ENCODE measurements at regions not wholly inside any gene's neighbourhood (a gene's known extent, or its start where the extent isn't known, plus 50 kb on each side); places are given as distances from the start of the nearest gene placed in this dataset.

DNA sequence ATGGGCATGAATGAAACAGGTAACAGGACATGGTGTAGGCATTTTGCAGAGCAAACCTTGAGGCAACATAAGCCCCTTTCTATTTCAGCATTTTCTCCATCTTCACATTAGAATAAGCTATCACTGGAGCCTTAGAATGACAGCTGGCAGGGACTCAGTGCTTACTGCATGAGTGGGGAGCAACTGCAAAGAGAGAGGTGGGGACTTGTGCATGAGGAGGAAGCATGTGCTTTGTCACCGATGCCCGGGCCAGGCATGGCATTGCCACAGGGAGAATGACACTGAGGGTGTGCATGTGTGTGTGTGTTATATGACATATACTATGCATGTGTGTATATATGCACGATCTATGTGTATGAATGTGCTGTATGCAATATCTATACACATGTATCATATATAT lies 258.2 kb upstream of the RAB6C start (continued):
- TF ChIP-seq, protein P1, sequence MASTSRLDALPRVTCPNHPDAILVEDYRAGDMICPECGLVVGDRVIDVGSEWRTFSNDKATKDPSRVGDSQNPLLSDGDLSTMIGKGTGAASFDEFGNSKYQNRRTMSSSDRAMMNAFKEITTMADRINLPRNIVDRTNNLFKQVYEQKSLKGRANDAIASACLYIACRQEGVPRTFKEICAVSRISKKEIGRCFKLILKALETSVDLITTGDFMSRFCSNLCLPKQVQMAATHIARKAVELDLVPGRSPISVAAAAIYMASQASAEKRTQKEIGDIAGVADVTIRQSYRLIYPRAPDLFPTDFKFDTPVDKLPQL (IDR thresholded peaks at IDR 0.05; ENCODE audit: extremely low read depth, insufficient read length): no peak
- no peak for TF ChIP-seq POLR2G (IDR thresholded peaks at IDR 0.05; ENCODE audit: low read depth, low read length)
- no peak for TF ChIP-seq LARP7 (IDR thresholded peaks at IDR 0.05)
- no peak for TF ChIP-seq CCNT2 (IDR thresholded peaks at IDR 0.05; ENCODE audit: borderline replicate concordance, extremely low read depth, insufficient read length, low read depth, low read length)
- TF ChIP-seq KDM2B (CRISPR knock-in tag; IDR thresholded peaks at IDR 0.05): no peak

GRCh38 chr2:129721846-129722245 lies 257.6 kb upstream of the RAB6C start:
- Histone ChIP-seq H3K27me3 (ENCODE audit: control insufficient read depth in 2 of 2, insufficient read depth in 2 of 2, low read length in 2 of 2) (peaks cover 3 to 25% of the 10 kb centered on the region in 2 experiments; a peak in 4 of 5 replicates), H3K4me1 (replicated peaks in 1 of 2; ENCODE audit: control insufficient read depth in 2 of 2, insufficient read depth in 2 of 2, low read length in 2 of 2) (peaks cover 0 to 4% of the 10 kb centered on the region in 2 experiments; a peak in 1 of 5 replicates), H3K79me2 (ENCODE audit: control insufficient read depth, insufficient read depth, low read length) (no peaks in the 10 kb centered on the region), H3K36me3 (ENCODE audit: control insufficient read depth, insufficient read depth, low read length) (no peaks in the 10 kb centered on the region), H3K9me1 (ENCODE audit: control insufficient read depth, insufficient read depth, low read length) (peaks cover 3% of the 10 kb centered on the region), H3K9ac (ENCODE audit: insufficient read depth in 1 of 2, low read depth in 2 of 2, low read length in 2 of 2) (no peak overlapping the region), H3K4me3 (no peak overlapping the region), H4K20me1 (replicated peaks; ENCODE audit: control insufficient read depth, insufficient read depth, low read length) (no peaks in the 10 kb centered on the region), H3K27ac (ENCODE audit: extremely low read depth, low read depth, low read length) (no peak overlapping the region), H2AFZ (ENCODE audit: low read depth, low read length) (no peak overlapping the region), H3K9me3 (replicated peaks; ENCODE audit: control insufficient read depth, insufficient read depth, low read depth, low read length) (no peaks in the 10 kb centered on the region), H3K4me2 (ENCODE audit: insufficient read depth, low read length) (no peak overlapping the region)
- TF ChIP-seq E2F3 (CRISPR knock-in tag; IDR thresholded peaks at IDR 0.05) (no peak), CBFA2T2 (conservative IDR thresholded peaks at IDR 0.05) (no peak), PTTG1 (tag; IDR thresholded peaks at IDR 0.05; ENCODE audit: low read depth) (no peak), ZC3H4 (CRISPR knock-in tag; IDR thresholded peaks at IDR 0.05; ENCODE audit: borderline replicate concordance) (no peak), NR2F6 (CRISPR knock-in tag; IDR thresholded peaks at IDR 0.05) (no peak), SRSF3 (IDR thresholded peaks at IDR 0.05; ENCODE audit: insufficient read depth, low read length) (no peak), HDGF (IDR thresholded peaks at IDR 0.05) (no peak)
- TF ChIP-seq, protein P2, sequence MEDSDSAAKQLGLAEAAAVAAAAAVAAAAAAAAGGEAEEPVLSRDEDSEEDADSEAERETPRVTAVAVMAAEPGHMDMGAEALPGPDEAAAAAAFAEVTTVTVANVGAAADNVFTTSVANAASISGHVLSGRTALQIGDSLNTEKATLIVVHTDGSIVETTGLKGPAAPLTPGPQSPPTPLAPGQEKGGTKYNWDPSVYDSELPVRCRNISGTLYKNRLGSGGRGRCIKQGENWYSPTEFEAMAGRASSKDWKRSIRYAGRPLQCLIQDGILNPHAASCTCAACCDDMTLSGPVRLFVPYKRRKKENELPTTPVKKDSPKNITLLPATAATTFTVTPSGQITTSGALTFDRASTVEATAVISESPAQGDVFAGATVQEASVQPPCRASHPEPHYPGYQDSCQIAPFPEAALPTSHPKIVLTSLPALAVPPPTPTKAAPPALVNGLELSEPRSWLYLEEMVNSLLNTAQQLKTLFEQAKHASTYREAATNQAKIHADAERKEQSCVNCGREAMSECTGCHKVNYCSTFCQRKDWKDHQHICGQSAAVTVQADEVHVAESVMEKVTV (CRISPR knock-in tag; IDR thresholded peaks at IDR 0.05): no peak
- 2% methylated on average over 14 of the region's 15 CpGs for WGBS (ENCODE audit: insufficient coverage, low coverage, missing lambda C conversion rate)
- in situ Hi-C loops (cut with MboI) (no loop called here), intact Hi-C loops (cut with micrococcal nuclease) (no loop called here)
- ATAC-seq (no peak), FAIRE-seq (no peak), DNase-seq (ENCODE audit: extremely low read depth in 1 of 4, low spot score in 3 of 4) (peak in 2 of 4 experiments; percentile 20 to 22)
- ChIA-PET POLR2A (no interaction called here), CTCF (ENCODE audit: low intra/inter-chr PET ratio) (no interaction called here)
- BruUV-seq (replicated peaks): no TSS peak
